Suprapubic skin (tissue), 4 donors: ENCODE measurements at regions not wholly inside any gene's neighbourhood (a gene's known extent, or its start where the extent isn't known, plus 50 kb on each side); places are given as distances from the start of the nearest gene placed in this dataset.

Source experiments
- DNase-seq, 2 donors: peaks; one replicate each; pipeline ENCODE4 v3.0.0-alpha.2; 2019; ENCODE audit warnings: low spot score in 2 of 2
- H3K27ac ChIP-seq: fragments of 200-600 bp; sonication (generic); one replicate; pipeline ENCODE4 v1.5.1; 2019
- H3K27me3 ChIP-seq: fragments of 200-600 bp; sonication (generic); one replicate; pipeline ENCODE4 v1.5.1; 2019
- H3K36me3 ChIP-seq: fragments of 200-600 bp; sonication (generic); one replicate; pipeline ENCODE4 v1.5.1; 2019
- H3K4me1 ChIP-seq: fragments of 200-600 bp; sonication (generic); one replicate; pipeline ENCODE4 v1.5.1; 2019
- H3K4me3 ChIP-seq: fragments of 200-600 bp; sonication (generic); one replicate; pipeline ENCODE4 v1.5.1; 2019; ENCODE audit warnings: mild to moderate bottlenecking
- H3K9me3 ChIP-seq: fragments of 200-600 bp; sonication (generic); one replicate; pipeline ENCODE4 v1.5.1; 2019
- EP300 ChIP-seq: sonication (generic); formaldehyde crosslinking; IDR thresholded peaks from one replicate; pipeline ENCODE4 v1.6.1; 2017; ENCODE audit warnings: antibody characterized with exemption
- POLR2A ChIP-seq, 2 donors: fragments of 450-650 bp; IDR thresholded peaks; one replicate each; pipeline ENCODE4 v1.6.1; 2017; ENCODE audit warnings: antibody characterized with exemption in 2 of 2, mild to moderate bottlenecking in 2 of 2, moderate library complexity in 2 of 2
- POLR2AphosphoS5 ChIP-seq, 3 donors: sonication (generic); formaldehyde crosslinking; IDR thresholded peaks; one replicate each; pipeline ENCODE4 v1.6.1; 2017; ENCODE audit warnings: antibody characterized with exemption in 3 of 3
- WGBS: methylation state at CpG from one replicate; pipeline ENCODE4 v1.1.5; 2018; 5-methylcytosine and 5-hydroxymethylcytosine counted together
- TF ChIP-seq, protein P1 (sequence below), 2 donors: fragments of 200-600 bp in 1 of 2; fragments of 450-650 bp in 1 of 2; sonication (generic) in 1 of 2; IDR thresholded peaks; one replicate each; pipeline ENCODE4 v1.5.1; 2016 to 2019; ENCODE audit warnings: antibody characterized with exemption in 2 of 2, mild to moderate bottlenecking in 1 of 2, moderate library complexity in 1 of 2

DNA sequence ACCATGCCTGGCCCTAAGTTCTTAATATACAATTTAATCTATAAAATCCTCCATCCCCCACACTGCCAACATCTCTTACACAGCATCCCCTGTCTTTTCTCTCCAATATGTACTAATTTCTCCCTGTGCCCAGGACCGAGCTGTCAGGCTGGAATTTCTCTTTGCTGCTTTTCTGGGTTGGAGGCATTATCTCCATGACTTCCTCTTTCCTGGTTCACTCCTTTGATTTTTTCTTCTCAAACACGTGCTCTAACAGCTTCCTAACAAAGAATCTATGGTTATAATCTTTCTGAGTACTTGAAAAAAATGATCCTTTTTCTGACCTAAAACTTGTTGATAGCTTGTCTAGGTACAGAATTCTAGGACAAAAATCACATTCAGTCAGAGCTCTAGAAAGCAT, 112.8 kb downstream of the C1D start:
- Histone ChIP-seq H3K27ac (no peak overlapping the region), H3K27me3 (no peaks in the 10 kb centered on the region), H3K9me3 (no peaks in the 10 kb centered on the region), H3K4me3 (no peak overlapping the region), H3K4me1 (peaks cover 8% of the 10 kb centered on the region), H3K36me3 (no peaks in the 10 kb centered on the region)
- WGBS: 68% methylated on average over 2 of the region's 2 CpGs
- no peak for DNase-seq
- TF ChIP-seq POLR2A (IDR thresholded peaks at IDR 0.05) (no peak), EP300 (no peak), POLR2AphosphoS5 (IDR thresholded peaks at IDR 0.05) (no peak)
- TF ChIP-seq, protein P1, sequence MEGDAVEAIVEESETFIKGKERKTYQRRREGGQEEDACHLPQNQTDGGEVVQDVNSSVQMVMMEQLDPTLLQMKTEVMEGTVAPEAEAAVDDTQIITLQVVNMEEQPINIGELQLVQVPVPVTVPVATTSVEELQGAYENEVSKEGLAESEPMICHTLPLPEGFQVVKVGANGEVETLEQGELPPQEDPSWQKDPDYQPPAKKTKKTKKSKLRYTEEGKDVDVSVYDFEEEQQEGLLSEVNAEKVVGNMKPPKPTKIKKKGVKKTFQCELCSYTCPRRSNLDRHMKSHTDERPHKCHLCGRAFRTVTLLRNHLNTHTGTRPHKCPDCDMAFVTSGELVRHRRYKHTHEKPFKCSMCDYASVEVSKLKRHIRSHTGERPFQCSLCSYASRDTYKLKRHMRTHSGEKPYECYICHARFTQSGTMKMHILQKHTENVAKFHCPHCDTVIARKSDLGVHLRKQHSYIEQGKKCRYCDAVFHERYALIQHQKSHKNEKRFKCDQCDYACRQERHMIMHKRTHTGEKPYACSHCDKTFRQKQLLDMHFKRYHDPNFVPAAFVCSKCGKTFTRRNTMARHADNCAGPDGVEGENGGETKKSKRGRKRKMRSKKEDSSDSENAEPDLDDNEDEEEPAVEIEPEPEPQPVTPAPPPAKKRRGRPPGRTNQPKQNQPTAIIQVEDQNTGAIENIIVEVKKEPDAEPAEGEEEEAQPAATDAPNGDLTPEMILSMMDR (IDR thresholded peaks at IDR 0.05): no peak

DNA sequence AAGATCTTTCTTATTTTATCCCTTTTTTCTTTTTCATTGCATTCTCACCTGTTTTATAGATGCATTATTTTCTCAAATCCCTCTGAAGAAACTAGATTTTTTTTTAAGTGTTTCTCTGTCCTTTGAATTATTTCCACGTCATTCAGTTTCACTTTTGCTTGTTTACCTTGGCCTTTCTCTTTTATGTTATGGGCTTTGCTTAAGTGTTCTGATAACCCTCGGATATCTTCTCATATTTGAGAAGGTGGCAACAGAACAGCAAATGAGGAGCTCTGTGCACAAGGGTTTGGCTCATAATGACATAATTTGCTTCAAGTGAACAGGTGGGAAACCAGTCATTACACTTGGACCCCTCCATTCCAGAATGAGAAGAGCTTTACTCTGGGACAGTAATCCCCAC, 111.9 kb downstream of the C1D start:
- Histone ChIP-seq H3K4me1 (peaks cover 8% of the 10 kb centered on the region), H3K27ac (no peak overlapping the region), H3K27me3 (no peaks in the 10 kb centered on the region), H3K36me3 (no peaks in the 10 kb centered on the region), H3K9me3 (no peaks in the 10 kb centered on the region), H3K4me3 (no peak overlapping the region)
- WGBS: 51% methylated on average over 2 of the region's 2 CpGs
- TF ChIP-seq POLR2A (IDR thresholded peaks at IDR 0.05) (no peak), POLR2AphosphoS5 (IDR thresholded peaks at IDR 0.05) (no peak), EP300 (no peak)
- no peak for DNase-seq

DNA sequence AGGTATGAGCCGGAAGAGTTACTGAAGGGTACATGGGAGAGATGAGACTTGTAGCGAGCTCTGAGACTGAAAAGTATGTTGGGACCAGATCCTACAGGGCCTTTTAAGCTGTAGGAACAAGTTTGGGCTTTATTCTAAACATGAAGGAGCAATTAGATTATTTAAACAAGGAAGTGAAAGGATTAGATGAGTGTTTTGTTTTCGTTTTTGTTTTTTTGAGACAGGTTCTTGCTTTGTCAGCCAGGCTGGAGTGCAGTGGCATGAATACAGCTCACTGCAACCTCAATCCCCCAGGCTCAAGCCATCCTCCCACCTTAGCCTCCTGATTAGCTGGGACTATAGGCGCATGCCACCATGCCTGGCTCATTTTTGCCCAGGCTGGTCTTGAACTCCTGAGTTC, 110.7 kb downstream of the C1D start:
- DNase-seq: no peak
- H3K27ac ChIP-seq: no peak overlapping the region
- H3K27me3 ChIP-seq: no peaks in the 10 kb centered on the region
- TF ChIP-seq POLR2A (IDR thresholded peaks at IDR 0.05) (no peak), EP300 (no peak), POLR2AphosphoS5 (IDR thresholded peaks at IDR 0.05) (no peak)
- TF ChIP-seq, protein P1 (IDR thresholded peaks at IDR 0.05): no peak
- H3K36me3 ChIP-seq: no peaks in the 10 kb centered on the region
- no peak overlapping the region for H3K4me3 ChIP-seq
- WGBS: 80% methylated on average over 4 of the region's 4 CpGs
- no peaks in the 10 kb centered on the region for H3K9me3 ChIP-seq
- peaks cover 8% of the 10 kb centered on the region for H3K4me1 ChIP-seq

DNA sequence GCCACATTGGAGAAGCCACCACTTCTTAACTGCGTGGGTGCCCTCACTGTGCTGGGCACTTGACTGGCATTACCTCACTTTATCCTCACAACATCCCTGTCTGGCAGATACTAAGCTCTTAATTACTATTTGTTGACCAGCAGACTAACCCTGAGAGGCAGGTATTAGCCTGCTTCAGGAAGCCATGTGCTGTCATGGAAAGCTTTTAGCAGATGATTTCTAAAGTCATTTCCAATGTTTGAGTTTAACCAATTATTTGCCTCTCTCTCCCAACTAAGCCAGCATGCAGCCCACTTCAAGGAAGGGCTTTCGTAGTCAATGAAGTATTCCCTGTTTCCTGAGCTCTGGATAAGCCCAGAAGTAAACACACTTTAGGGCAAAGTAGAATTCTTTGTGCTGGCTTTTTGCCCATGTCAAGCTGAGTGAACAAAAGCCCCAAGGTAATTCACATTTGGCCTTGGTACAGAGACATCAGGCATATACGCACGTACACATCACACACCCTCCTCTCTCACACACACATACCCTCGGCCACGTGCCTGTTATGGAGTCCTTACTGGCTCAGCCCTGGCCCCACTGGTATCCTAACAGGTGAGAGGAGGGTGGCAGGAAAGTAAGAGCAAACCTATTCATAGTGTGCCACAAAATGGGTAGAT, 108.6 kb downstream of the C1D start:
- Histone ChIP-seq H3K36me3 (no peaks in the 10 kb centered on the region), H3K27me3 (no peaks in the 10 kb centered on the region), H3K4me3 (no peak overlapping the region), H3K4me1 (peaks cover 8% of the 10 kb centered on the region), H3K27ac (no peak overlapping the region), H3K9me3 (no peaks in the 10 kb centered on the region)
- 30% methylated on average over 6 of the region's 6 CpGs for WGBS
- no peak for DNase-seq
- TF ChIP-seq POLR2AphosphoS5 (IDR thresholded peaks at IDR 0.05) (no peak), POLR2A (IDR thresholded peaks at IDR 0.05) (no peak), EP300 (no peak)
- TF ChIP-seq, protein P1 (IDR thresholded peaks at IDR 0.05): no peak

DNA sequence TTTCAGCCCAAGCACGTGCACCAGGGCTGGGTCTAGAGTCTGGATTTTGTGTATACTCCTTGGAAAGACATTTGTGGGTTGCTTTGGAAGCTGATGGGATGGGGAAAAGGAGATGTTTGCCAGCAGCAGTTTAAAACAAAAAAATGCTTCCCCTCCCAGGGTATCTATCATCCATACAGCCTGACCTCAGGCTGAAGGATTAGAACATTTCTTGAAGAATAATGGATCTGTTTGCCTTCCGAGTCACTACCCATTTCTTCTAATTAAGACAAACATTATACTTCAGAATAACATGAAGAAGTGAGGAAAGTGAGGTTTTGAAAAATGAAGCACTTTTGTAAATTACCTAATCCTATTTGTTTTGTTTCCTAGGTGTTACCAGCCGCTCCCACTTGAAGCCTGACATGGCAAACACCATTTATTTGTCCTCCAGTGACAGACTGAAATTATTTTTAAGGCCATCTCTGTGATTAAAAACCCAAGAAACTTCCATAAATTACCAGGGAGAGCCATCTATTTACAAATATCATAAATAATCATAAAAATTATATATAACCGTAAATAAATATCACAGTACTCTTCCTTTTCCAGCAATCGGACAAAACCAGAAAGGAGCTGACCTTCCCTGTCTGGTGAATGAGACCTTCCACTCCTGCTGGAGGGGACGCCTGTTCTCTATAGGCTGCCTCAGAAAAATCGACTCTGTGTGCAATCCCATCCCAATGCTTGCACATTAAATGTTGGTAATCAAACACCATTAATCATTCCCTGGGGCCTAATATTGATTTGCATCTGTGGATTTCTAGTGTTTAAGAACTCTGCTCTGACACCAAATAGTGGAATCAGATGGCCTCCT, 106.8 kb downstream of the C1D start:
- no peak for TF ChIP-seq POLR2AphosphoS5 (IDR thresholded peaks at IDR 0.05)
- TF ChIP-seq, protein P1 (IDR thresholded peaks at IDR 0.05): no peak
- DNase-seq: no peak
- 86% methylated on average over 7 of the region's 7 CpGs for WGBS
- no peak overlapping the region for H3K27ac ChIP-seq
- H3K9me3 ChIP-seq: no peaks in the 10 kb centered on the region
- H3K27me3 ChIP-seq: no peaks in the 10 kb centered on the region
- H3K36me3 ChIP-seq: no peaks in the 10 kb centered on the region
- H3K4me1 ChIP-seq: peaks cover 8% of the 10 kb centered on the region
- no peak overlapping the region for H3K4me3 ChIP-seq
